ENCODE measurements at regions not wholly inside any gene's neighbourhood (a gene's known extent, or its start where the extent isn't known, plus 50 kb on each side); places are given as distances from the start of the nearest gene placed in this dataset.

DNA sequence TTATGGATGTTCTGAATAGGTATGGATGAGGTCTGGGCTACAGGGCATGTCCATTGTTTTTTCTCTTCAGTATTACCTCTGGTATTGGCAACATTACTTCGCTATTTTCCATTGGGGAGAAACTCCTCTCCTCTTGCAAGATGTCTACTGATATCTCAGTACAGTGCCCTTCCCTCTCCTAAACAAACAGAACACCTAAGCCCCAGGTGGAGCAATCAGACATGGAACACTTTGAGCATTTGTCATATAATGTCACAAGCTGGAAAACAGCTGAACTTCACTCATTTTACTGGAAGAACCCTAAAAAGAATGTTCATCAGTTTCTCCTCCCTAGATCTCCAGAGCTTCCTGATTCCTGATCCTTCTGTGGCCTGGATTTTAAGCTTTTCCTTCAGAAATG, 339.8 kb downstream of the FRK start:
- no peak for DNase-seq (ENCODE audit: low read depth in 2 of 2)

GRCh38 chr6:115717472-115717871, 343.2 kb downstream of the FRK start:
- DNase-seq (ENCODE audit: low read depth in 2 of 2): no peak

DNA sequence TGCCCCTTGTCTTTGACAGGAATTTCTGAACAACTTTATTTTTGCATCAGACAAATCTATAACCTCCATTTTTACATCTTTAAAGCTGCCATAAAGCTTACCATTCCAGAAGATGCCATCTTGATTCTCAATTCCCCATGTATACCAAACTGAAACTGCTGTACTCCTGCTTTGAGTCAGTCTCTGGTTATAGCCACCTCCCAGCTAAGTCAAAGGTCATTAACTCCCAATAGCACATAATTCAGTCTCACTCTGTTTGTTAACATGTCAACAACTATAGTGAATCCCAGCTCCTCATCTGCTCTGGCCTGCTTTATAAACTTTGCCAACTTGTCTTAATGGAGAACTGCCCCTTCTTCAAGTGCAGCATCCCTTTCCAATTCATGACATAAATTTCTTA, 343.6 kb downstream of the FRK start:
- DNase-seq (ENCODE audit: low read depth in 2 of 2): no peak

DNA sequence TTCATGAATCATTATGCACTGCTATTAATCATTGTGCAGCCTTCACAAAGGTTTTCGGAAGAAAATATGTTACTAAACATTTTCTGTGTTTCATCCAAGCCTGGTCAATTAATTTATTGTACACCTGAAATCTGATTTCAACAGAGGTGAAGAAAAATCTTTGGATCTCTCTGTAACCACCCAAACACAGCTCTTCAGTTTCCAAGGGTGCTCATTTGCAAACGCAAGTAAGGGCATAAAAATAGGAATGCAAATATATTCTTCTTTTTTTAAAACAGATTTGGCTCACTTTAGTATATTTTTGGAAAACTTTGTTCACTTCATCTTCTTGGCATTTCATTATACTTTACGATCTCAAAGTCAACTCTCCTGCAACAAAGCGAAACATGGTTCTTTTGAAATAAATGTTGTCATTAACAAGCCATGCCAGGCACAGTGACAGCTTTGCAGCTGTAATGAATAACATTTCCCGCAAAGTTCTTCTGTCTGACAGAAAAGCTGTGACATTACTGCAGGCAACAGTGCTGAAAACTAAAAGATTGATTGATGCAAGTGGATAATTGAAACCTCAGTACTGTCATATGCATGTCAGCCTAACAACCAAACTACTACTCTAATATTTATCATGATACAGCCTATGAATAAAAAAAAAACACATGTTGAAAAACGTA, 348.3 kb downstream of the FRK start:
- no peak for DNase-seq (ENCODE audit: low read depth in 2 of 2)

- DNase-seq (ENCODE audit: low read depth in 2 of 2): no peak
Measured at GRCh38 chr6:115708850-115709249, 351.8 kb downstream of the FRK start.

- no peak for DNase-seq (ENCODE audit: low read depth in 2 of 2)
Measured at GRCh38 chr6:115706981-115707380, 353.7 kb downstream of the FRK start.

DNA sequence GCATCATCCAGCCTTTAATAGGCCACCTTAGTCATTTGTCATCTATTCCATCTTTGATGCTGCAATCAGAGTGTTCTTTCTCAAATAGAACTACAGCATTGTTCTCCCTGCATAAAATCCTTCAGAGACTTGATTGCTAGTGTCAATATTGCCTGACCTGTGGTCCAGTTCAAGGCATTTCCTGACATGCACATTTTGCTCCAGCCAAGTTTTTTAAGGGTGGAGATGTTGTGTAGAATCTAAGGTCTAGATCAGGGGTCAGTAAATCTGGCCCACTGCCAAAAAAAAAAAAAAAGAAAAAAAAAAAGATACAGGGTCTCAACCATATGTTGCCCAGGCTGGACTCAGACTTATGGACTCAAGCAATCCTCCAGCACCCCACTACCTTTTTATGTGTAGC, 354.4 kb downstream of the FRK start:
- no peak for DNase-seq (ENCODE audit: low read depth in 2 of 2)

GRCh38 chr6:115704028-115704427, 356.7 kb downstream of the FRK start:
- DNase-seq (ENCODE audit: low read depth in 2 of 2): no peak

DNA sequence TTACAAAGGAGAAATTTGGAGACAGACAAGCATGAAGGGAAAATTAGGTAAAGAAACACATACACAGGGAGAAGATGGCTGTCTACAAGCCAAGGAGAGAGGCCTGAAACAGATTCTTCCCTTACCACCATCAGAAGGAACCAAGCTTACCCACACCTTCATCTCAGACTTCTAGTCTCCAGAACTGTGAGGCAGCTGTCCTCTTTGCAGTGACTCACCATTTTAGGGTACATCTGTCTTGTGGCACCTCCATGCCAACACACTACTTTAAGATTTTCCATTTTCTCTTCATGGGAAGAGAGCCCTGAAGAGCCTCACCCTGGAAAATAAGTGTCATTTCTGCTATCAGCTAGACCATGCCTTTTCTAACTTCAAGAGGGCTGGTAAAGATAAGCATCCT, 369.3 kb downstream of the FRK start:
- DNase-seq (ENCODE audit: low read depth in 2 of 2): no peak

- no peak for DNase-seq (ENCODE audit: low read depth in 2 of 2)
Measured at GRCh38 chr6:115690854-115691253, 369.8 kb downstream of the FRK start.

DNA sequence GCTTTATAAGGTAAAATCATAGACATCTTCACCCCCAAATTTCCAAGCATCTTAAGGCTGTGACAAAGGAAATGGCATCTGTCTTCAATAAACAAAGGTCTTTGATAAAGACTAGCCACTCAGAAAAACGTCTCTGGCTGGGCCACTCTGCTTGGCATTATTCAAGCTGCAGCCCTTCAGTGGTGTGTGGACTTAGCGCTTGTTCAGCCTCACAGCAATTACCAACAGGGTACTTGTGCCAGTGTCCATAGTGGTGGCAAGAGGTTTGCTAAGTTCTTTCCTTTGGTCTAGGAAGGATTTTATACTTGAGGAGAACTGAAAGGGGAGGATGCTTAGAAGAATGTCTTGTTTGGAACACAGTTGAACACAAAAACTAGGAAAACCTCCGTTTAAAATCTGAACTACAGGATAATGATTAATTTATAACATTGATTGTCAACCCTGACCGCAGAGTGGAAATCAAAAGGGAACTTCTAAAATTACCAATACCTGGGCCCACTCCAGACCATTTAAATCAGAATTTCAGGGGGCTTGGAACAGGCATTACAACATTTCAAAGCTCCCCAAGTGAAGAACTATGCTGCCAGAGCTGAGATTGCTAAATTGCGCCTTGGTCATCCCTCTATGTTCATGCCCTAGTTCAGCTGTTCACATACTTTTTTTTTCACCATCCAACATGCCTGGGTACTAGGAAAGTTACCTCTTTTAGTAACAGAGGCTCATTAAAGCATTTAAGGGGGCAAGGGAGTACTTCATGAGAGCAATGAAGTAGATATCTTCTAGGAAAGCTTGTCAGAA, 378.5 kb downstream of the FRK start:
- DNase-seq (ENCODE audit: low read depth in 2 of 2): no peak

DNA sequence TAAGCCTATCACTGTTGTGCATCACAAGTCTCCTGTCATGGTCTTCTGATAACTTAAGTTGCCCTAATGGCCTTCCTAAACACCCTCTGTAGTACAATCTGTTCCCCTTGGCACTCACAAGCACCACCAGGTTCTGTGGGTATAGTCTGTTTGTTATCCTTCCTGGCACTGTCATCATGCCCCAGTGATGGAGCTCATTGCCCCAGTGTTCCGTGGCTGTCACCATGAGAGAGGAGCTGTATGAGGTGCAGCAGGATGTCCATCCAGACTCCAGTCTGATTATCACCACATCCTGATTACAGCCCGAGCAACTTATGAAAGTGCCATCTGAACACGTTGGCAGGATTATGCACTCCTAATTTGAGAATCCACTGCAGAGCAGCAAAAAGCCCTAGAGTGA, 380.1 kb downstream of the FRK start:
- no peak for DNase-seq (ENCODE audit: low read depth in 2 of 2)

DNA sequence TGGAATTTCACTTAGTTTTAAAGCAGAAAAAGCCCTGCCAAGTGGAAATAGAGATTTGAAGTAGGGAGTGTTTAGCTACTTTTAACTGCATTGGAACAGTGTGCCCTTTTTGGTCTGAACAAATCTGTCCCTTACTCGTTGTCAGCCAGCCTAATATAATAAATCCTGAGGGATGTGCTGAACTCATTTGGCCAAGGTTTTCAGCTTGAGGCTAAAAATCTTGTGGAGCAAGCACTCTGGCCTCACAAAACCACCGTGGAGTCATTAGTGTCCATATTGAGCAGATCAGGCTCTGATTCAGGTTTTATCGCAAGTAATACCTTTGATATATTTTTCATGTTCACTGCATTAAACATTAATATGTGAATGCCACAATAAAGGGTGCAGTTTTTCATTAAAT, 383.5 kb downstream of the FRK start:
- DNase-seq (ENCODE audit: low read depth in 2 of 2): no peak

DNA sequence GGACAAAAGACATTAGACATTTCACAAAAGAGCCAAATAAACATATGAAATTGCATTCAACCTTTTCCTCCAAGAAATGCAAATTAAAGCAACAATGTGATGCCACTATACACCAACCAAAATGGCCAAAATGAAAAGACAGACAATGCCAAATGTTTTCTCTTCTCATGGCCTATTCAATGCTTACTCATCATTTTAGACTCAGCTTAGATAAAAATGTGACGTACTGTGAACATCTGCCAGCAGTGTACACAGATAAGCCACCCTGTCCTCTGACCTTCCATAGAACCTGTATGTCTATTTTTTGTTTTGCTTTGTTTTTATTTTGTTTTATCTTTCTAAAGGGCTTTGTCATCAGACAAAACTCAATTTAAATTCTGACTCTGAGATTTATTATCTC, 385.2 kb downstream of the FRK start:
- no peak for DNase-seq (ENCODE audit: low read depth in 2 of 2)

GRCh38 chr6:115668781-115669180, 391.9 kb downstream of the FRK start:
- no peak for DNase-seq (ENCODE audit: low read depth in 2 of 2)

DNA sequence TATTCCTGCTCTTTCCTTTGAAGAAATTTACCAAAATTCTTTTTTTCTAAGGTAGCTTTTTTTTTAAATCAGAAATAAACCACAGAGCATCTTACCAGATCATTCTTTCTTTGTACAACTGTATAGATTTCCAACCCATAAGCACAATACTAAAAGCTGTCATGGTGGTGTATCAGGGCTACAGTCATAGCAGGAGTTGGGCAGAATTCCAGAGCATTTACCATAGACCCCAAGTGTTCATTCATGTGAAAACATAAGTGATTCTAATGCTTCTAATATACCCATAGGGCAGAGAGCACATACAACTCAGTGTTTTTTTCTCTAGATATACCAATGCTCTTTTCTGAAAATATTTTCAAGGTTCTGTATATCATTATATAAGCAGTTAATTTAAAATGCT, 392.5 kb downstream of the FRK start:
- DNase-seq (ENCODE audit: low read depth in 2 of 2): no peak

DNA sequence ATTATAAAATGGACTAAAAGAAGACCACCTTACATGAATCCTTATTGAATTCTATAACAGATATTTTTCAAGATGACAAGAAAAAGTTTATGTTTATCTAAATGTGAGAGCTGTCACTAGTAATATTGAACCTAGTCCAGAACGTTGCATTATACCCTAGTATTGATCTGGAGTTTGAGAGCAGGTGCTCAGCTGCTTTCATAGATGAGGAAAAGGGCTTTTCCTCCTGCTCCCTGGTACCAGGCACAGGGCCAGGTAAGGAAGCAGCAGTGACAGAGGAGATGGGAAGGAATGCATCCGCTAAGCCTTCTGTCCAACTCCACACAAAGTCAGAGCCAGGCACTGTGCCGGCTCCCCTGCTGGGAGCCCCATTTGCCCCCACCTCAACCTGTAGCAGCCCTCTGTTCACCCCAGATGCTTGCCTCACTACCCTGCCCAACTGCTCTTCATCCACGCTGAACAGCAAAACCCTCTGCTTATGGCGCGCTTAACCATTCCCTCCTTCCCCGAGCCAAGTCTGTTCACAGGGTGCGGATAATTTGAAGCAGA, 393.1 kb downstream of the FRK start:
- no peak for DNase-seq (ENCODE audit: low read depth in 2 of 2)

- DNase-seq (ENCODE audit: low read depth in 2 of 2): no peak
Measured at GRCh38 chr6:115666997-115667396, 393.7 kb downstream of the FRK start.

DNA sequence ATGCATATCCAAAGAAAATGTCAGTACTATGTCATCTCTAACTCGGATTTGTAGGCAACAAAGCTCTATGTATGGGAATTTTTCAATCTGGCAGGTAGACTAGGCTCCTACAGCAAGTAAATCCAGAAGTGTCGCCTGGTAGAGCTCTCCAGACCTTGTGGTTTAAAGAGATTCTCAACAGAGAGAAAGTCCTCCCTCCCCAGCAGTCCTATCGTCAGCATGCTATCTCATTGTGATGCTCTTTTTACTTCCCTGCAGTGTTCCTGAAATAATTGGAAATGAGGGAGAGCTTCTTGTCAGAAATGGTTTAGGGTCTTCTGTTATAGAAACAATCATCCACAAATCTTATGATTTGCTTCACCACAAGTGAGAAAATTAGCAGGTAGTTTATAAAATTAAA, 395.4 kb downstream of the FRK start:
- no peak for DNase-seq (ENCODE audit: low read depth in 2 of 2)

GRCh38 chr6:115663681-115664080, 397.0 kb downstream of the FRK start:
- DNase-seq (ENCODE audit: low read depth in 2 of 2): no peak

DNA sequence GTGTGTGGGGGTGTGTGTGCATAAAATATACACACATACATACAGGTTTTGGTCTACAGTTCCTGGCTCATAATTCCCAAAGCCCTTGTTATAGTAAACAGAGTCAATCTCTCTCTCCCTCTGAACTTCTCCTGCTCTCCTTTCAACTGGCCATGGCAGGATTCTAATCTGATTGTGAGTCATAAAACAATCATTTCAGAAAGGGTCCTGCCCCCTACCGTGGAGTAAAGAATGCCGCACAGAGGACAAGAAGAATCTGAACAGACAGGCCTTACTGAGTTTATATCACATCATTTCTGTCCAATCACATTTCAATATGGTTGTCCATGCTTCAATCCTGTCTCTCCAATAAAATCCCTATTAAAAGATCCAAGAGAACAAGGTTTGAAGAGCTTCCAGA, 416.9 kb downstream of the FRK start:
- DNase-seq (ENCODE audit: low read depth in 2 of 2): no peak

GRCh38 chr6:115634887-115635286, 425.8 kb downstream of the FRK start:
- no peak for DNase-seq (ENCODE audit: low read depth in 2 of 2)

- DNase-seq (ENCODE audit: low read depth in 2 of 2): no peak
Measured at GRCh38 chr6:115634131-115634530, 426.6 kb downstream of the FRK start.
